Gastroesophageal sphincter (tissue), 4 donors: ENCODE measurements at regions not wholly inside any gene's neighbourhood (a gene's known extent, or its start where the extent isn't known, plus 50 kb on each side); places are given as distances from the start of the nearest gene placed in this dataset.

ENCODE experiments used
- ATAC-seq: fragments of 150-250 bp; one replicate; pipeline ENCODE4 v1.9.1; 2016; ENCODE audit warnings: mild to moderate bottlenecking, moderate library complexity
- H3K27ac ChIP-seq, 4 donors: fragments of 200-600 bp; sonication (generic) in 3 of 4; 1 replicate in 3 of 4; 2 replicates in 1 of 4; pipeline ENCODE4 v1.5.1; 2016 to 2019
- H3K27me3 ChIP-seq: fragments of 200-600 bp; sonication (generic); one replicate; pipeline ENCODE4 v1.5.1; 2019
- H3K36me3 ChIP-seq, 2 donors: fragments of 200-600 bp; sonication (generic); one replicate each; pipeline ENCODE4 v1.5.1; 2019; ENCODE audit warnings: control low read depth in 1 of 2
- H3K4me1 ChIP-seq, 3 donors: fragments of 200-600 bp; sonication (generic); 1 replicate in 2 of 3; 2 replicates in 1 of 3; pipeline ENCODE4 v1.5.1; 2016 to 2019; ENCODE audit warnings: control low read depth in 2 of 3
- H3K4me3 ChIP-seq, 2 donors: fragments of 200-600 bp; sonication (generic); one replicate each; pipeline ENCODE4 v1.5.1; 2019; ENCODE audit warnings: mild to moderate bottlenecking in 1 of 2, moderate library complexity in 1 of 2
- H3K9me3 ChIP-seq, 3 donors: fragments of 200-600 bp; sonication (generic); one replicate each; pipeline ENCODE4 v1.5.1; 2017 to 2019; ENCODE audit warnings: control low read depth in 2 of 3
- CTCF ChIP-seq, 4 experiments: fragments of 200-600 bp in 2 of 4; fragments of 450-650 bp in 2 of 4; sonication (generic) in 1 of 4; IDR thresholded peaks; one replicate each; pipeline ENCODE4 v1.5.1; 2017 to 2019; ENCODE audit warnings: antibody characterized with exemption in 4 of 4, mild to moderate bottlenecking in 2 of 4, moderate library complexity in 2 of 4
- EP300 ChIP-seq: sonication (generic); formaldehyde crosslinking; IDR thresholded peaks from one replicate; pipeline ENCODE4 v1.6.1; 2017; ENCODE audit warnings: antibody characterized with exemption, mild to moderate bottlenecking
- POLR2A ChIP-seq, 2 donors: fragments of 450-650 bp; IDR thresholded peaks; one replicate each; pipeline ENCODE4 v1.6.1; 2017; ENCODE audit warnings: antibody characterized with exemption in 2 of 2, mild to moderate bottlenecking in 2 of 2, moderate library complexity in 1 of 2
- POLR2AphosphoS5 ChIP-seq: sonication (generic); formaldehyde crosslinking; IDR thresholded peaks from one replicate; pipeline ENCODE4 v1.6.1; 2017; ENCODE audit warnings: antibody characterized with exemption
- WGBS, 2 donors: methylation state at CpG; one replicate each; pipeline ENCODE4 v1.1.5; 2018; ENCODE audit warnings: low coverage in 1 of 2; 5-methylcytosine and 5-hydroxymethylcytosine counted together

GRCh38 chr15:45970542-45970941, 335.7 kb downstream of the SQOR start:
- Histone ChIP-seq H3K27me3 (no peaks in the 10 kb centered on the region), H3K9me3 (peaks cover 0 to 6% (median 0%) of the 10 kb centered on the region in 3 donors), H3K4me3 (no peak overlapping the region), H3K36me3 (no peaks in the 10 kb centered on the region), H3K4me1 (no peaks in the 10 kb centered on the region), H3K27ac (no peak overlapping the region)
- TF ChIP-seq POLR2A (IDR thresholded peaks at IDR 0.05) (no peak), EP300 (no peak), POLR2AphosphoS5 (no peak), CTCF (IDR thresholded peaks at IDR 0.05) (no peak)
- no peak for ATAC-seq
- WGBS, 2 donors = 73% methylated on average over 1 of the region's 1 CpG; no CpG with 5 or more reads in 1 of the 2 donors

GRCh38 chr15:45980366-45980765, 345.5 kb downstream of the SQOR start:
- 78 to 80% methylated on average over 5 of the region's 5 CpGs for WGBS, 2 donors
- H3K27ac ChIP-seq = no peak overlapping the region
- H3K36me3 ChIP-seq = no peaks in the 10 kb centered on the region
- peaks cover 0 to 10% (median 0%) of the 10 kb centered on the region in 3 donors for H3K9me3 ChIP-seq
- TF ChIP-seq CTCF (IDR thresholded peaks at IDR 0.05) (no peak), POLR2AphosphoS5 (no peak), EP300 (no peak), POLR2A (IDR thresholded peaks at IDR 0.05) (no peak)
- no peaks in the 10 kb centered on the region for H3K27me3 ChIP-seq
- H3K4me3 ChIP-seq = no peak overlapping the region
- H3K4me1 ChIP-seq = no peaks in the 10 kb centered on the region
- no peak for ATAC-seq

GRCh38 chr15:45981625-45982024, 346.8 kb downstream of the SQOR start:
- 33 to 50% methylated on average over 1 of the region's 1 CpG for WGBS, 2 donors
- Histone ChIP-seq H3K4me1 (no peaks in the 10 kb centered on the region), H3K4me3 (no peak overlapping the region), H3K27me3 (no peaks in the 10 kb centered on the region), H3K36me3 (no peaks in the 10 kb centered on the region), H3K27ac (no peak overlapping the region), H3K9me3 (peaks cover 0 to 21% (median 0%) of the 10 kb centered on the region in 3 donors)
- no peak for TF ChIP-seq EP300
- no peak for TF ChIP-seq POLR2AphosphoS5
- TF ChIP-seq CTCF (IDR thresholded peaks at IDR 0.05) = no peak
- no peak for ATAC-seq

- Histone ChIP-seq H3K9me3 (peaks cover 0 to 27% (median 0%) of the 10 kb centered on the region in 3 donors), H3K27me3 (no peaks in the 10 kb centered on the region), H3K4me3 (no peak overlapping the region), H3K27ac (no peak overlapping the region), H3K4me1 (no peaks in the 10 kb centered on the region), H3K36me3 (no peaks in the 10 kb centered on the region)
- TF ChIP-seq EP300 = no peak
- no peak for TF ChIP-seq POLR2AphosphoS5
- no peak for TF ChIP-seq CTCF (IDR thresholded peaks at IDR 0.05)
- no peak for TF ChIP-seq POLR2A (IDR thresholded peaks at IDR 0.05)
- WGBS, 2 donors = 59 to 62% methylated on average over 3 of the region's 3 CpGs
- ATAC-seq = no peak
Observed at GRCh38 chr15:45991863-45992262, 357.0 kb downstream of the SQOR start.

- H3K27ac ChIP-seq = no peak overlapping the region
- peaks cover 0 to 27% (median 0%) of the 10 kb centered on the region in 3 donors for H3K9me3 ChIP-seq
- H3K36me3 ChIP-seq = no peaks in the 10 kb centered on the region
- TF ChIP-seq EP300 = no peak
- no peak for TF ChIP-seq POLR2A (IDR thresholded peaks at IDR 0.05)
- no peak for TF ChIP-seq CTCF (IDR thresholded peaks at IDR 0.05)
- TF ChIP-seq POLR2AphosphoS5 = no peak
- no peak overlapping the region for H3K4me3 ChIP-seq
- H3K27me3 ChIP-seq = no peaks in the 10 kb centered on the region
- WGBS, 2 donors = 89 to 92% methylated on average over 3 of the region's 3 CpGs
- ATAC-seq = no peak
- no peaks in the 10 kb centered on the region for H3K4me1 ChIP-seq
Observed at GRCh38 chr15:45993072-45993471, 358.2 kb downstream of the SQOR start.
